ENCODE measurements at regions not wholly inside any gene's neighbourhood (a gene's known extent, or its start where the extent isn't known, plus 50 kb on each side); places are given as distances from the start of the nearest gene placed in this dataset.

DNA sequence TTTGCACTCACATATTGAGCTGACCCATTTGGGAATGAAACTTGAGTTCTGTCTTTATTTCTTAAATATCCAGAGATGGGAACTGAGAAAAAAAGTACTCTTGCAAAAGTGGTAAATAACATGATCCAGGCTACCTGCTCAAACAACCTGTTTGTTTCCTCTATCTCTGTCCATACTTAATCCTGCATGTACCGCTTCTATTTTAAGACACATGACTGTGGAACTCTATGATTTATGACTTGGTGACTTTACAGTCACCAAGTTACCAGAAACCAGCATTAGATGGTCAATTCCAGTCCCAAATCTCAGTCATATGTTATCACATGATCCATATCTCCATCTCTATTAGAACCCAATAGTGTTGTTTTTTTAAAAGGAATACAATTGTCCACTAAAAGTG, 606.7 kb downstream of the EPHA5 start:
- no peak overlapping the region for H3K27ac Mint-ChIP-seq

DNA sequence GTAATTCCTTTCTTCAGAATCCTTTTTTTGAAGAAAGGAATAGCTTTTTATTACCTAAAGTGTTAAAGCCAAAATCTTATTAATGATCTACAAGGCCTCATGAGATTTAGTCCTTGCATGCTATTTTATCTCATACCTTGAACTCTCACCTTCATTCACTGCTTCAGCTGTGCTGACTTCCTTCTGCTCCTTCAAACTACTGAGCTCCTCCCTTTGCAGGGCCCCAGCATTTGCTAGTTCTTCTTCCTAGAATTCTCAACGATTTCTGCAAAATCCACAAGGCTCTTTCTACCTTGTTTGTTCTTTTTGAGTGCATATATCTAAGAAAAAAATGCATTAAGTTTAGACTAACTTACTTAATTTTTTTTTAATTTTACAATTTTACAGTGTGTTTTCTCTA, 619.5 kb downstream of the EPHA5 start:
- H3K27me3 Mint-ChIP-seq, result no peaks in the 10 kb centered on the region
- H3K9me3 Mint-ChIP-seq, result peaks cover 11% of the 10 kb centered on the region
- no peak for ATAC-seq

More for the DNA sequence above, 606.7 kb downstream of the EPHA5 start:
- H3K36me3 Mint-ChIP-seq (ENCODE audit: low read depth), result no peaks in the 10 kb centered on the region
- H3K4me3 Mint-ChIP-seq, result no peak overlapping the region
- ATAC-seq, result no peak
- peaks cover 3% of the 10 kb centered on the region for H3K9me3 Mint-ChIP-seq
- no peak for DNase-seq
- no peaks in the 10 kb centered on the region for H3K4me1 Mint-ChIP-seq
- no peaks in the 10 kb centered on the region for H3K27me3 Mint-ChIP-seq

DNA sequence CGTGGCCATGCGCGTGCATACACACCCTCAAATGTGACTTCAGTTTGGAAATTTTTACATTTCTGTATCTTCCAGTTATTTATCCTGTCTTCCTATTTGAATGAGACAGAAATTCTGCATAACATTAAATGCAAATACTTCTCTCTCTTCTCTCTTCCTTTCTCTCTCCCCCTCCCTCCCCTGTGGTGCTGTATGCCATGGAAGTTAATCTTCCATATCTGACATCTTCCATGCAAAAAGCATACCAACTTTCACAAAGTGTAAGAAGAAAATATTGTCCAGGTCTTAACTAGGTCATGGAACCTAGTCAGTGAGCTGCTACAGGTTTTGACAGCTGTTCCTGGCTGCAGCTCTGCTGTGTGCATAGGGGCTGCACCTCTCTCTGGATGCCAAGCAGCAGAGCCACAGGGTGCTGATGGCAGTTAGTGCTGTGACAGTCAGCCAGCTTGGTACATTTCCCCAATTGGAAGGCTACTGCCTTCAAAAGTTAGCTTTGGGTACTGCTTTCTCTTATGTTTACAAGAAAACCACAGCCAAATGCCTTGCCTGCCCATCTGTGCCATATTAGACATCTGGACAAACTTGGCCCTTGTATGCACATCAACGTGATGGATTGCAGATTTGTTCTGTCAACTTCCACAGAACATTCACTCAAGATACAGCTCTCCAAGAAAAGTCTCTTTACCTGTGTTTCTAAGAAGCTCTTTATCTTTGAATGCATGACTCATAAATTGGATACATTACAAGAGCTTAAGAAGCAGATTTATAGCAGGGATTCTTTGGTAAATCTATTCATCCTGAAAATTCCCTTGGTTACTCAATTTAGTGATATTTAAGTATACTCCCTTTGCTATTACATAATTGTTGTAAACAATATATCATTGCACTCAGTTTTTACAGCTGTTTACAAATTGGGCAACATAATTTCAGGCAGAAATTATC, 623.8 kb downstream of the EPHA5 start:
- no peaks in the 10 kb centered on the region for H3K36me3 Mint-ChIP-seq (ENCODE audit: low read depth)
- ATAC-seq (no peak), DNase-seq (no peak)
- no peaks in the 10 kb centered on the region for H3K27me3 Mint-ChIP-seq
- H3K9me3 Mint-ChIP-seq, result peaks cover 11% of the 10 kb centered on the region
- H3K27ac Mint-ChIP-seq, result no peak overlapping the region
- no peak overlapping the region for H3K4me3 Mint-ChIP-seq
- H3K4me1 Mint-ChIP-seq, result no peaks in the 10 kb centered on the region

More for the DNA sequence above, 619.5 kb downstream of the EPHA5 start:
- H3K27ac Mint-ChIP-seq, result no peak overlapping the region
- DNase-seq, result no peak
- no peaks in the 10 kb centered on the region for H3K36me3 Mint-ChIP-seq (ENCODE audit: low read depth)
- no peaks in the 10 kb centered on the region for H3K4me1 Mint-ChIP-seq
- no peak overlapping the region for H3K4me3 Mint-ChIP-seq

DNA sequence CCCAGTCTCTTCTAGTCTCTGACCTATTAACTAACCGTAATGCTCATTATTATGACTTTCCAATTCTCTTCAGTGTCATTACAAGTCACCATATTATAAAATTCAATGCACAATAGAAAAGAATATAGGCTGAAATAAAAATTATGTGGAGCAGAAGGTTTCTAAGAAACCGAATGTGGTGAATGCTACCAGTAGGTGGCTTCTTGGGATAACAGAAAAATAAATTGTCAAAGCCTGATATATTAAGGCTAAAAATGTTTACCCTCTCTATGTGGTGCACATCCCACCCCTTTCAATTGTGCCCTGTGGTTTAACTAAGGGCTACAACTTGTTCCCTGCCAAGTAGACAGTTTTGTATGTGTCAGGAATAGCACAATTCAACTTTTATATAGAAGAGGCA, 624.6 kb upstream of the TECRL start:
- H3K27ac Mint-ChIP-seq, result no peak overlapping the region
- H3K4me1 Mint-ChIP-seq, result no peaks in the 10 kb centered on the region
- H3K36me3 Mint-ChIP-seq (ENCODE audit: low read depth), result no peaks in the 10 kb centered on the region
- DNase-seq (no peak), ATAC-seq (no peak)
- no peaks in the 10 kb centered on the region for H3K9me3 Mint-ChIP-seq
- H3K27me3 Mint-ChIP-seq, result no peaks in the 10 kb centered on the region
- H3K4me3 Mint-ChIP-seq, result no peak overlapping the region

DNA sequence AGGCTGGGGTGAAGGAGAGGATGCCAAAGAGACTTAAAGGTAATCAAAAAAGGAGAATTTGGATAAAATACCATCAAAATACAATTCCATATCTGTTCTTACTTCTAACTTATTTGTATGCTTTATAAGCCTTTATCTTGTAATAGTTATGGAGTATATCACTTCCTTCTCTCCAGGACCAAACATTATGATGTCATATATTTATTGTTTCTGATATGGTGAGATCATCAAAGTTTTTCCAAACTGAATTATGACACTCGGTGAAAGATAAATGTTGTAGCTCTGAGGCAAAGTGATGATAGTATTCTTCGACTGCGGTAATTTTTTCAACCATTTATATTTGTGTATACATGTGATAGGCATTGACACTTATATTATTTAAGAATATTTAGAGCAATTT, 619.3 kb upstream of the TECRL start:
- Mint-ChIP-seq H3K4me1 (no peaks in the 10 kb centered on the region), H3K27ac (no peak overlapping the region), H3K9me3 (peaks cover 4% of the 10 kb centered on the region), H3K36me3 (ENCODE audit: low read depth) (no peaks in the 10 kb centered on the region), H3K27me3 (no peaks in the 10 kb centered on the region), H3K4me3 (no peak overlapping the region)
- no peak for ATAC-seq
- DNase-seq, result no peak

DNA sequence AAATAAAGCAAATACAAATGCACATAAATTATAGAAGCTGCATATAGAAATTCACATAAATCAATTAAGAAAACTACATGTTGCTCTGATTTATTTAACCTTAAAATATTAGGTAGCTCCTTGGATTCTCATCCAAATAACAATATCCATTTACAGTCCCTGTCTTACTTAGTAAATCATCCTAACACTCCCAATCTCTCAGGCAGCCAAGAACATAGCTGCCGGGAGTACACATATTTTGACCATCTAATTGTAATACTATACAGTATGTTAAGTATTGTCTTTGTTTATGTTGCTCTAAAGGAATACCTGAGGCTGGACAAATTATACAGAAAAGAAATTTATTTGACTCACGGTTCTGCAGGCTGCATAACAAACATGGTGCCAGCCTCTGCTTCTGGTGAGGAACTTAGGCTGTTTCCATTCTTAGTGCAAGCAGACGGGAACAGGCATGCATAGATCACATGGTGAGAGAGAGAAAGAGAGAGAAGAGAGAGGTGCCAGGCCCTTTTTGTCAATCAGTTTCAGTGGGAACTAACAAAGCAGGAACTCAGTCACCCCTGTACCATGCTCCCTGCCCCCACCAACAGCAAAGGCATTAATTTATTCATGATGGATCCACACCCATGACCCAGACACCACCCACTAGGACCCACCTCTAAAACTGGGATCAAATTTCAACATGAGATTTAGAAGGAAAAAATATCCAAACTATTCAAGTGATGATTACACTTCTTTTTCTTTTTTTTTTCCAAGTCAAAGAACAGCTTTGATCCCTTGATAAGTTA, 614.8 kb upstream of the TECRL start:
- Mint-ChIP-seq H3K4me1 (no peaks in the 10 kb centered on the region), H3K27ac (no peak overlapping the region), H3K4me3 (no peak overlapping the region), H3K36me3 (ENCODE audit: low read depth) (no peaks in the 10 kb centered on the region), H3K9me3 (peaks cover 4% of the 10 kb centered on the region), H3K27me3 (no peaks in the 10 kb centered on the region)
- no peak for DNase-seq
- ATAC-seq, result no peak

DNA sequence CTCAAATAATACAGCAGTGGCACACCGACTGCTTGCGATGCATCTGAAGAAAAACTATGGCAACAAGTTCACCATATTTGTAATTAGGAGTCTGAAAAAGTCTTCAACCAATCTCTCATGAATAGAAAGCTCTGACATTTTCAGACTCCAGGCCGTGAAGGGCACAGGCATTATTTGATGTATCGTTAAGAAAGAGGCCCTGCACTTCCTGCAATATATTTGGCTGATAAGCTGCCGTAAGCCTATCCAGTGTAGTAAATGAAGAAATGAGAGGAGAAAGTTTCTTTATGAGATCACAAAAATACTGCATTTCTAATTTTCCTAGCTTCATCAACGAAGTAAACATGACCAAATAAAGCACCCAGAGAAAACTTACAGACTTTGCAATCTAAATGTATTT, 613.8 kb upstream of the TECRL start:
- Mint-ChIP-seq H3K36me3 (ENCODE audit: low read depth) (no peaks in the 10 kb centered on the region), H3K4me1 (no peaks in the 10 kb centered on the region), H3K9me3 (no peaks in the 10 kb centered on the region), H3K27ac (no peak overlapping the region), H3K27me3 (no peaks in the 10 kb centered on the region), H3K4me3 (no peak overlapping the region)
- DNase-seq (no peak), ATAC-seq (no peak)

DNA sequence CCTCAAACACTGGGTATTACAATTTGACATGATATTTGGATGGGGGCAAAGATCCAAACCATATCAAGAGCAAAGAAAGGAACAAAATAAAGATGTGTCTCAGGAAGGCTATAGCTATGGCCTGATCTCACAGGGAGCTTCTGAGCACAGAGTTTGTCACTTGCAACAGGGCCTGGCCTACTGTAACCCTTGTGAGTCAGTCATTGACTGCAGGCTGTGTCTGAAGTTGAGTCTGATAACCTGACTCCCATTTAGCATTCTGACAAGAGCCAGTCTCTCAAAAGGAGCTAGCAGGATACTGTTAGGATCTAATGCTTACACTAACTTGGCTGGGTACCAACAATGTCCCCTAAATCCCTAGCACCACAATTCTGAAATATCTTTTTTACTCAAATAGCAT, 612.5 kb upstream of the TECRL start:
- Mint-ChIP-seq H3K4me3 (no peak overlapping the region), H3K27ac (no peak overlapping the region), H3K9me3 (peaks cover 3% of the 10 kb centered on the region), H3K4me1 (no peaks in the 10 kb centered on the region), H3K36me3 (ENCODE audit: low read depth) (no peaks in the 10 kb centered on the region), H3K27me3 (no peaks in the 10 kb centered on the region)
- DNase-seq (no peak), ATAC-seq (no peak)

DNA sequence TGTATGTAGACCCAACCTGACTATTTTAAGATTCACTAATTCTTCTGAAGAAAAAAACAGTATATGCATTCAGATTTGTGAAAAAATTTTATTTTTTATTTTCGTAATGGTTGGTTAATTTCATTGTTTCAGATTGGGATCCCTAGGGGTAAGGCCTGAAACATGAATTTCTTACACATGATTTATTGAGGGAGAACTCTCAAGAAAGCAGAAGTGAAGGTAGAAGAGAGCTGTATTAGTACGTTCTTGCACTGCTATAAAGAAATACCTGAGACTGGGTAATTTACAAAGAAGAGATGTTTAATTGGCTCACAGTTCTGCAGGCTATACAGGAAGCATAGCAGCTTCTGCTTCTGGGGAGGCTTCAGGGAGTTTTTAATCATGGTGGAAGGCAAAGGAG, 611.9 kb upstream of the TECRL start:
- Mint-ChIP-seq H3K27ac (no peak overlapping the region), H3K4me3 (no peak overlapping the region), H3K36me3 (ENCODE audit: low read depth) (no peaks in the 10 kb centered on the region), H3K9me3 (peaks cover 3% of the 10 kb centered on the region), H3K27me3 (no peaks in the 10 kb centered on the region), H3K4me1 (no peaks in the 10 kb centered on the region)
- no peak for DNase-seq
- ATAC-seq, result no peak

DNA sequence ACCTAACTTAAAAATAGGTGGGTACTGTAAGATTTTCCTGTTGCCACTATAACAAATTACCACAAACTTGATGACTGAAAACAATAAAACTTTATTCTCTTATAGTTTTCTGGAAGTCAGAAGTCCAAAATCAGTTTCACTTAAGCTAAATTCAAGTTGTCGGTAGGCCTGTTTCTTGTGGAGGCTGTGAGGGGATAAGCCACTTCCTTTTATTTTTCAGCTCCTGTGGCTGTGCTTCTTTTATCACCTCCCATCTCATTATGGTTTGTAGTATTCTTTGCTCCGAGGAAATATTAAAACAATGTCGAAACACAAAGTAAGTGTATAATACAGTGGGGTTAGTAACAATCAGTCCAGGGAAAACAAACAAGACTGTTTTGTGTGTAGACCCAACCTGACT, 610.5 kb upstream of the TECRL start:
- no peaks in the 10 kb centered on the region for H3K27me3 Mint-ChIP-seq
- H3K27ac Mint-ChIP-seq, result no peak overlapping the region
- no peaks in the 10 kb centered on the region for H3K4me1 Mint-ChIP-seq
- ATAC-seq (no peak), DNase-seq (no peak)
- no peaks in the 10 kb centered on the region for H3K36me3 Mint-ChIP-seq (ENCODE audit: low read depth)
- peaks cover 3% of the 10 kb centered on the region for H3K9me3 Mint-ChIP-seq
- H3K4me3 Mint-ChIP-seq, result no peak overlapping the region

DNA sequence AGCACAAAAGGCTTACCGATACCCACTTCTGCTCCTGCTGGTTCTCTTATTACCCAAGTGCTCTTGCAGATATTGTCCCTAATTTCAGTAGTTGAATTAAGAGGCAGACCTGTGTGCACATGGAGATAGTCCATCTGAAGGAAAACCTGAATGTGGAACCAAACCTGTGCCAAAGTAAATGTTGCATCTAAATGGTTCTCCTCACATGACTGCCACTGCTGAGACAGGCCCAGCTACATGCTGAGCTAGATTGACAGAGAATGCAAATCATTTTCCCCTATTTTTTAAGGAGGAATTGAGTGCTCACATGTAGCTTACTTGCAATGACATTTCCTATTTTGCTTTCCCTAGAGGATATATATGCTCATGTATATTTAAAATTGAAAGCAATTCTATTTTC, 609.1 kb upstream of the TECRL start:
- no peak overlapping the region for H3K27ac Mint-ChIP-seq
- ATAC-seq, result no peak
- no peak for DNase-seq

DNA sequence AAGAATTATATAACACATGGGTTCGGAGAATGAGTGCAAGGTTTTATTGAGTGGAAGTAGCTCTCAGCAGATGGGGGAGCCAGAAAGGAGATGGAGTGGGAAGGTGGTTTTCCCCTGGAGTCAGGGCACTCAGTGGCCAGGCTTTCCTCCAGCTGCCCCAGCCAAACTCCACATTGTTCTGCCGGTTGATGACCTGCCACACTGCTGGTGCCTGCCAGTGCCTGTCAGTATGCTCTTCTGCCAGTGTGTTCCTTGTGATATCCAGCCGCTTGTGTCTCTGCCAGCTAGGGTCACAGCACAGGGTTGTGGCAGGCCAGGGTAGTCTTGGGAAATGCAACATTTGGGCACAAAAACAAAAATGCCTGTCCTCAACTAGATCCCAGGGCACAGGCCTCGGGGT, 604.8 kb upstream of the TECRL start:
- DNase-seq (no peak), ATAC-seq (no peak)
- no peaks in the 10 kb centered on the region for H3K27me3 Mint-ChIP-seq
- no peaks in the 10 kb centered on the region for H3K36me3 Mint-ChIP-seq (ENCODE audit: low read depth)
- no peak overlapping the region for H3K27ac Mint-ChIP-seq
- H3K4me3 Mint-ChIP-seq, result no peak overlapping the region
- no peaks in the 10 kb centered on the region for H3K4me1 Mint-ChIP-seq
- peaks cover 7% of the 10 kb centered on the region for H3K9me3 Mint-ChIP-seq

More for the DNA sequence above, 609.1 kb upstream of the TECRL start:
- H3K27me3 Mint-ChIP-seq, result no peaks in the 10 kb centered on the region
- no peaks in the 10 kb centered on the region for H3K36me3 Mint-ChIP-seq (ENCODE audit: low read depth)
- H3K9me3 Mint-ChIP-seq, result peaks cover 4% of the 10 kb centered on the region
- no peaks in the 10 kb centered on the region for H3K4me1 Mint-ChIP-seq
- no peak overlapping the region for H3K4me3 Mint-ChIP-seq

DNA sequence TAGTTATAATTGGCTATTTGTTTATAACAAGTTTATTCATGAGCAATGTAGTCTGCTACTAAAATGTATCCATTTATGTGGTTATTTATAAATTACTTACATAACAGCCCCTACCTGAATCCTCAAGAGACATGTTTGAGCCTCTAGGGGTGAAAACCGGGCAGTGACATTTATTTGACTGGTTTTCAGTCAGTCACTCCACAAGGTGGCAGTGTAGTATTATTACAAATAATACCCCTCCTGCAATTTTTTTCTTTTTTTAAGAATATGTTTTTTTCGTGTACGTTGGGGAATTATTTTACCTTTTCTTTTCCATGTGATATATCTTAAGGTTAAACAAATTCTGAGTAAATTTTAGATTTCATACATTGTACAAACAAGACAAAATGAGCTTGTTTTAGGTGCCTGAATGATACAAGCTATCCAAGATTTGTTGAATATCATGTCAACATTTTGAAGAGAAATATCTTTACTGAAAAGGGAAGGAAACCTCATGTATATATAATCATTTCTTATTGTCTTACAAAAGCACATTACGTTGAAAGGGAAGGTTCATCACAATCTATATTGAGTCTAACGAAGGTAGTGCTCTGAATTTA, 598.7 kb upstream of the TECRL start:
- Mint-ChIP-seq H3K36me3 (ENCODE audit: low read depth) (no peaks in the 10 kb centered on the region), H3K4me3 (no peak overlapping the region), H3K27me3 (no peaks in the 10 kb centered on the region), H3K27ac (no peak overlapping the region), H3K9me3 (no peaks in the 10 kb centered on the region), H3K4me1 (no peaks in the 10 kb centered on the region)
- ATAC-seq (no peak), DNase-seq (no peak)

DNA sequence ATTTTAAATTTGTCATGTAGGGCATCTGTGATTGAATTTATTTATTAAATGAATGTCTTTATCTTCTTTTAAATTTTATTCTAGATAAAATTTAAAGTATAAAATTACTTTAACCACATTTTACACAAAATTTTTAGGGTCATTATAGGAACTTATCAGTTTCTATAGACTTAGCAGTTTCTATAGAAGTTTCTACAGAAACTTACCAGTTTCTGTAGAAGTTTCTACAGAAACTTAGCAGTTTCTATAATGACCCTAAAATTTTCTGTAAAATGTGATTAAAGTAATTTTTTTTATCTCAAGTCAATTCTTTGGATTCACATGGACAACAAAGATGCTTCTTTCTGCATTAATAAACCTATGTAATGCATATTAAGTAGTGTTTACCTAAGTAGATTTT, 565.9 kb upstream of the TECRL start:
- DNase-seq, result no peak

DNA sequence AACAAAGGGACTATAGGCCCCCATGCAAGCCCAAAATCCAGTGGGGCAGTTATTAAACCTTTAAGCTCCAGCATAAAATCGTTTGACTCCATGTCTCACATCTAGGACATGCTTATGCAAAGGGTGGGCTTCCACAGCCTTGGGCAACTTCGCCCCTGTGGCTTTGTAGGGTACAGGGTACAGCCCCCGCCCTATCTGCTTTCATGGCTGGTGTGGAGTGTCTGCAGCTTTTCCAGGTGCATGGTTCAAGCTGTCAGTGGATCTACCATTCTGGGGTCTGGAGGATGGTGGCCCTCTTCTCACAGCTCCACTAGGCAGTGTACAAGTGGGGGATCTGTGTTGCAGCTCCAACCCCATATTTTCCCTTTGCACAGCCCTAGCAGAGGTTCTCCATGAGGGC, 559.8 kb upstream of the TECRL start:
- no peak for ATAC-seq
- Mint-ChIP-seq H3K36me3 (ENCODE audit: low read depth) (no peaks in the 10 kb centered on the region), H3K9me3 (peaks cover 24% of the 10 kb centered on the region), H3K4me3 (no peak overlapping the region), H3K27ac (no peak overlapping the region), H3K27me3 (no peaks in the 10 kb centered on the region), H3K4me1 (no peaks in the 10 kb centered on the region)
- DNase-seq, result no peak

More for the DNA sequence above, 565.9 kb upstream of the TECRL start:
- Mint-ChIP-seq H3K4me3 (no peak overlapping the region), H3K27ac (no peak overlapping the region), H3K36me3 (ENCODE audit: low read depth) (no peaks in the 10 kb centered on the region), H3K9me3 (peaks cover 9% of the 10 kb centered on the region), H3K27me3 (no peaks in the 10 kb centered on the region), H3K4me1 (no peaks in the 10 kb centered on the region)
- ATAC-seq, result no peak

Data from activated naive CD8-positive, alpha-beta T cell treated with anti-CD3 and anti-CD28 coated beads, Interleukin-2, amount 50 U/mL, for 24 hours (primary cell).